GM12873 (cell line): ENCODE measurements at regions not wholly inside any gene's neighbourhood (a gene's known extent, or its start where the extent isn't known, plus 50 kb on each side); places are given as distances from the start of the nearest gene placed in this dataset.

ENCODE experiments used
- CTCF ChIP-seq: IDR thresholded peaks from 2 replicates; pipeline ENCODE4 v1.5.1; 2012; ENCODE audit warnings: low read depth, mild to moderate bottlenecking, moderate library complexity, low read length, control low read depth; ENCODE audit not compliant: insufficient read depth; ENCODE audit errors: missing control alignments

GRCh38 chr16:85449191-85449884, 163.8 kb upstream of the GSE1 start:
- no peak for TF ChIP-seq CTCF

- TF ChIP-seq CTCF: no peak
Measured at GRCh38 chr16:85449885-85450245, 163.3 kb upstream of the GSE1 start.

- no peak for TF ChIP-seq CTCF
Measured at GRCh38 chr16:85451641-85452363, 161.3 kb upstream of the GSE1 start.

- TF ChIP-seq CTCF: no peak
Measured at GRCh38 chr16:85452364-85453193, 160.5 kb upstream of the GSE1 start.

GRCh38 chr16:85453194-85453678, 159.9 kb upstream of the GSE1 start:
- no peak for TF ChIP-seq CTCF

GRCh38 chr16:85453703-85454102, 159.4 kb upstream of the GSE1 start:
- TF ChIP-seq CTCF: no peak
